HG02870 (cell line): ENCODE measurements at regions not wholly inside any gene's neighbourhood (a gene's known extent, or its start where the extent isn't known, plus 50 kb on each side); places are given as distances from the start of the nearest gene placed in this dataset.

Experiments used
- ATAC-seq: cut with Tn5 transposase; IDR thresholded peaks from one replicate; pipeline ENCODE4 v1.9.1; 2021; ENCODE audit warnings: mild to moderate bottlenecking, moderate library complexity; ENCODE audit not compliant: unreplicated experiment

DNA sequence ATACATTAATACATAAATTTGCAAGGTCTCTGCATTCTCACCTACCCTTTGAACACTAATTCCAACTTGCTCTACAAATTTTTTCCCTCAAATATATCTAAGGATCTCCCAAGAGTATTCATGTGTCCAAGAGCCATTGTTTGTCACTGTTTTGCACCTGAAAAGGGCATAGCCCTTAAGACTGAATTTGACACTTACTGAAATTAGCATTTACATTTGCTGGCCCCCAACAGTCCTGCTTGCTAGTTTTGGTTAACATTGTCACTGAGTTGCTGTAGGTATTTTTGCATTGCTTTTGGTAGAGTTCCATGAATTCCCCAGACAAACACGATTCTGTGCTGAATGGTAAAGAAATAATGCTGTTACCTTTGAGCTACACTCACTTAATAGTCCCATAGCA lies 57.3 kb downstream of the KCNA4 start:
- ATAC-seq, result no peak

- no peak for ATAC-seq
Measured at GRCh38 chr11:29957431-29957830, 59.4 kb downstream of the KCNA4 start.

DNA sequence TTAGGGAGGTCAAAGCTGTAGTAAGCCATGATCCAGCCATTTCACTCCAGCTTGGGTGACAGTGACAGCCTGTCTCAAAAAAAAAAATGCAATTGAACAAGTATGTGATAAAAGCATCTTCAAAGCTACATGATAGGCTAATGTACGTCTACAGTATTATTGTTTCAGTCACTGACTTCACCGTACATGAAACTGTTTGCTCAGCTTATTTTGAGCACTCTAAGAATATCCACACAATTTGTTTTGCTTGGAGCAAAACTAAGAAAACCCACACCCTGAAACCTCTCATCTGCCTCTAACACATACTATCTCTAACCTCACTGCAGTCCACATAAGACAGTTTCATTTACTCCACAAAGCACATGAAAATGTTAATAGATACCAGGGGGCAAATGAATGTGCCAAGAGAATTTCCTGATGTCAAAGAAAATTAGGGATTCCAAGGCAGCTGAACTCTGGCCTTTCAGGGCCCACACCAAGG lies 60.7 kb downstream of the KCNA4 start:
- ATAC-seq, result no peak

DNA sequence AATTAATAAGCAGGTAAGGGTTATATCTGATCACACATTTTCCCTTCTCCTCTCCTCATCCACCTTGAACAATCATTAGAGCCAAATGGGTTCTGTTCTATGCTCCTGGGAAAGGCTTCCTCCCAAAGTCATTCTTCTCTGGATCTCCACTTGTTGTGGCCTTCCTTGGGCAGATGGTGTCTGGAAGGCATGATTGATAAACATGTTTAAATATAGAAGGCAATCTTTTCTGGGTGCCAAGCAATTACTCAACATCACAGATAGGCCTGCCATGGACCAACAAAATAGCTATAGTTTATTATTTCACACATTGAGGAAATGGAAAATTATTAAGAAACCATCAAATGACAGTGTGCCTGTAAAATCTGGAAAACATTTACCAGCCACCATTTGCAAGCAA lies 73.5 kb downstream of the KCNA4 start:
- no peak for ATAC-seq

DNA sequence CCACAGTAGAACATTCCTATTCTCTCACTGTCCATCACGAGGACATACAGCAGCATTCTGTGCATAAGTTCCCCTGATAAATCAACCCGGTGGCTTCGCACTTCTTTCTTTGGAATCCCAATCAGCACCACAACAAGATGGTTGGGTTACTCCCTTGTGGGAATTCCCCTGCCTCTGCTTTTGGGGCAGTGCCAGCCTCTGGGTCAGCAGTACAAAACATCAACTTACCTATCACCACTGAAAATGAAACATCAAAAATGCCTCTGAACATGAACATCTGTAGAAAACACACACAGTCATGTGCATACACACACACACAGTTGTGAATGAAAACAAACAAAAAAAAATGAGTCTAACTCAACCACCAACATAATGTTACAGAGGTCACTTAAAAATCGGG lies 79.3 kb downstream of the KCNA4 start:
- no peak for ATAC-seq

GRCh38 chr11:29934115-29934638 lies 82.7 kb downstream of the KCNA4 start:
- no peak for ATAC-seq

DNA sequence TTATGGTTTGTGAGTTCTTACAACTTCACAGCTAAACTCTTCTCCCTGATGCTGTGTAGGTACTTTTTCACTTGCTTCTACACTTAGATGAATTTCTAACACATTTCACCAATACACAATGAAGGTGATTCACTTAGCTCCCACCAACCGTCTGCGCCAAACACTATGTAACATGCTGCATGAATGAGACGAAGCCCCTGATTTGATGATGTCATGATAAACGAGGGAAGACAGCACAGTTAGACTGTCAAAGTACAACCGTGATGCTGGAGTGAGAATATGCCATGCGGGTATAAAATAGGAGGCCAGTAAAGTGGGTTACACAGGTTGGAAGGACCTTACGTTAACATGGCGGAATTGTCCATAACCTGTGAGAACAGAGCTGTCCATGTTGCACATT lies 100.8 kb downstream of the KCNA4 start:
- ATAC-seq, result no peak

GRCh38 chr11:29914203-29914930 lies 102.5 kb downstream of the KCNA4 start:
- ATAC-seq, result no peak

- no peak for ATAC-seq
Measured at GRCh38 chr11:29913352-29913751, 103.5 kb downstream of the KCNA4 start.

- no peak for ATAC-seq
Measured at GRCh38 chr11:29900382-29900781, 116.4 kb downstream of the KCNA4 start.

DNA sequence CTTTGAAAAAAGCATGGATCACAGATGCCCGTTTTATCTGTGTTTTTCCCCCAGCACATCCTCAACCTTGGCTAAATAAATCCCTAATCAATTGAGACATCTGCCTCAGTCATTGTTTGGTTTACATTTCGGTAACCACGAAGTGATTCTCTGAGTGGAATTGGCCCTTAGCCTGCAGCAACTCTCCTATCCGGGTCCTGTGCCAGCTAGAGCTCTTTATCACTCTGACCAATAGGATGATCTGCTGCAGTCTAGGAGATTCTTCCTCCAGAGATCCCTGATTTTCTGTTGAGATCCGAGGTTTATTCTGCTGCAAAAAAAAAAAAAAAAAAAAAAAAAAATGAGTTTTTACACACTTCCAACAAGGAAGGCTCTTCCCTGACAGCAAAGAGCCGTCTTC lies 137.3 kb downstream of the KCNA4 start:
- ATAC-seq, result no peak

DNA sequence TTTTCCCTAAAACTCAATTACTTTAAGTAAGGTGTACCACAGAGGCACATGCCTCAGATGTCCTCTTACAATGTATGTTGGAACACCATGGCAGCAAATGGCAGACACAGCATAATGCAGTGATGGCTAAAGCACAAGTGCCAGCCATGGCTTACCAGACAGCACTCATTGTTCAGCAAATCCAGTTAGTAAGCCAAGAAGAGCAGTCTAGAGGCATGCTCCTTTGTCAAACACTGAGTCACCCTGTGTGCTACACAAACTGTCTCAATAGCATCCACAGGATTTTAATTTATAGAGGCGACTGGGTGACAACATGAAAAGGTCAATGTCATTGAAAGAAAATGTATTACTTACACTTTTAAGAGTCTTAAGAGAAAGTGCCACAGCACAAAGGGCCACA lies 140.6 kb downstream of the KCNA4 start:
- ATAC-seq, result no peak

DNA sequence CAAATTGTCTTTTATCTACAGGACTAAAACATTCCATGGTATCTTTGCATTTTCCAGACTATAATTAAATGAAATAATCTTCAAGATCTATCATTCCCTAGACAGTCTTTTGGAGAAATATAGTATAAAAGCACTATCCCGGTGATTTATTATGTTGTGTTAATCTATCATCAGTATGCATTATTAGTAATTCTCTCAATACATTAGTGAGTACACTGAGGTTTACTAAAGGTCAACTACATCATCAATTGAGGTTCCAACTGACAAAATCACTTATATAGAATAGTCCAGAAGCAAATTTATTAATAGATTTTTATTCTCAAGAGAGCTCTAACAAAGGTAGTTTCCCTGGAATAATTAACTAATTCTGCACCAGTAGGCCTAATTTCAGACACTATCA lies 169.6 kb downstream of the KCNA4 start:
- ATAC-seq, result no peak

DNA sequence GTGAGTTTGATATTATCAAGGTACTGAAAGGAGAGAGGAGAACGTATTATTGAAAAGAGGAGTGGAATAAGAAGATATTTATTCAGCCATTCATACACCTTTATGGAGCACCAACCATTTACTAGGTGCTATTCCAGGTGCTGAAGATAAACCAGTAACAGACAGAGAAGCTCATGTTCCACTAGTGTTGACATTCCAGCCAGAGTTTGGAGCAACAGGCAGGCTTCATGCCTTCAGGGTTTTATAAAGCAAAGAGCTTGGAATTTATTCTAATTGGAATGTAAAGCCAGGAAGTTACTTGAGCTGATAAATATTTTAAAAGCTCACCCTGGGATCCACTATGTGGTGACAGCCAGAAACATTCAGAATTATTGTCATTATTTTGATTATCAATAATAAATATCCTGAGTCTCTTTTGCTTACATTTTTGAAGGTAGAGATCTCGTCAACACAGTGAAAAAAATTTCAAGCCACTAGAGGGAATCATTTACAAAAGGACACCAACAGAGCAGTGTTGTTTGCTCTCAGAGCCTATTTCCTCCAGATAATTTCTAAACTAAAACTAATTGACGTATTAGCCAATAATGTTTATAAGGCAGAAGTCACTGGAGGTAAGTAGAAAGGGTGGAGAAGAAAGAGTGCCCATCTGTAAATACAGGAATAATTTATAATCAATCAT lies 172.0 kb downstream of the KCNA4 start:
- ATAC-seq, result no peak

GRCh38 chr11:29844031-29844430 lies 172.8 kb downstream of the KCNA4 start:
- no peak for ATAC-seq

DNA sequence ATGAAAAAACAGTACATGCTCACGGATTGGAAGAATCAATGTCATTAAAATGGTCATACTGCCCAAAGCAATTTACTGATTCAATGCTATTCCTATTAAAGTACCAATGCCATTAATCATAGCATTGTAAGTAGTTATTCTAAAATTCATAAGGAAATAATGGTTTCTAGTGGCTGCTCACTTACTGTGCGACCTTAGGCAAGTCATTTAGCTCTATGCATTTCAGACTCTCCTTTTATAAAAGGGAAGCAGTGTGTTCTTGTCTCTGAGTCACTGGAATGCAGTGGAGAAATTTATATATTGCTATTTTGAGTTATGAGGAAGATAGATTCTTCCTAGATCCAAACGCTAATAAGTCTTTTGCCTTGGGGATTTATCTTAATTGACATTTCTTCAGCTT lies 174.8 kb downstream of the KCNA4 start:
- ATAC-seq, result no peak

DNA sequence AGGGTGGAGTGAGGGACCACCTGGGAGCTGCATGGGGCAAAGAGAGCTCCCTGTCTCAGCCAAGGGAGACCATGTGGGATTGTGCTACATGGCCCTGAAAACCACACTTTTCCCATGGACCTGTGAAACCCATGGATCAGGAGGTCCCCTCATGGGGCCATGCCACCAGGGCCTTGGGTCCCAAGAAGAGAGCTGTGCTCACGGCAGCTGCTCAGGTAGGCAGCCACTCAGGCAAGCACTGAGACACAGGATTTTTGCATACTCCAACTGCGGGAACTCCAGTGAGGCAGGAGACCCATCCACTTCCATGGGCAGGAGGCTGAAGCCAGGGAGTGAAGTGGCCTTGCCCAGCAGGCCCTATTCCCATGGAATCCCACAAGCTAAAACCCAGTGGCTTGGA lies 190.0 kb downstream of the KCNA4 start:
- ATAC-seq, result no peak

- ATAC-seq, result no peak
Measured at GRCh38 chr11:29816359-29816758, 200.5 kb downstream of the KCNA4 start.

GRCh38 chr11:29809121-29809520 lies 207.7 kb downstream of the KCNA4 start:
- ATAC-seq, result no peak

- ATAC-seq, result no peak
Measured at GRCh38 chr11:29802522-29802921, 214.3 kb downstream of the KCNA4 start.

- ATAC-seq, result no peak
Measured at GRCh38 chr11:29801561-29801960, 215.3 kb downstream of the KCNA4 start.

DNA sequence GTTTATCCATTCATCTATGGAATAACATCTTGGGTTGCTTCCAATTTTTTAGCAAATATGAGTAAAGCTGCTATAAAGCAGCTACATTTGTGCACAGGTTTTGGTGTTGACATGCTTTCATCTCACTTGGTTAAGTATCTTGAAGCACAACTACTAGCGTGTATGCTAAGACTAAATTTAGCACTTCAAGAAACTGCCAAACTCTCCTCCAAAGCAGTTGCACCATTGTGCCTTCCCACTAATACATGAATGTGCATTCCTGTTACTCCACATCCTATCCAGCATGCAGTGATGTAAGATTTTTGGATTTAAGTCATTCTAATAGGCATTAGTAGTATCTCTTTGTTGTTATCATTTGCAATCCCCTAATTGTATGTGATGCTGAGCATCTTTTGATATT lies 230.7 kb downstream of the KCNA4 start:
- no peak for ATAC-seq
